HG03378 (cell line): ENCODE measurements at regions not wholly inside any gene's neighbourhood (a gene's known extent, or its start where the extent isn't known, plus 50 kb on each side); places are given as distances from the start of the nearest gene placed in this dataset.

ENCODE experiments used
- ATAC-seq: cut with Tn5 transposase; IDR thresholded peaks from one replicate; pipeline ENCODE4 v1.9.1; 2021; ENCODE audit warnings: mild to moderate bottlenecking, moderate library complexity; ENCODE audit not compliant: unreplicated experiment

GRCh38 chr17:77481476-77482374 is 341.0 kb downstream of the SEC14L1 start:
- ATAC-seq: no peak

- no peak for ATAC-seq
These were observed 341.8 kb downstream of the SEC14L1 start for GRCh38 chr17:77482375-77483127.

- ATAC-seq: no peak
These were observed 342.4 kb downstream of the SEC14L1 start for GRCh38 chr17:77483128-77483598.

- ATAC-seq: no peak
These were observed 343.3 kb downstream of the SEC14L1 start for GRCh38 chr17:77484111-77484510.

GRCh38 chr17:77485089-77485833 is 344.5 kb downstream of the SEC14L1 start:
- ATAC-seq: no peak

- no peak for ATAC-seq
These were observed 346.5 kb downstream of the SEC14L1 start for GRCh38 chr17:77487211-77487629.

GRCh38 chr17:77487677-77488530 is 347.1 kb downstream of the SEC14L1 start:
- ATAC-seq: no peak

GRCh38 chr17:77488531-77489238 is 347.9 kb downstream of the SEC14L1 start:
- no peak for ATAC-seq

GRCh38 chr17:77489239-77489892 is 348.6 kb downstream of the SEC14L1 start:
- ATAC-seq: no peak

- no peak for ATAC-seq
These were observed 349.1 kb downstream of the SEC14L1 start for GRCh38 chr17:77489893-77490255.

- ATAC-seq: no peak
These were observed 349.8 kb downstream of the SEC14L1 start for GRCh38 chr17:77490361-77491183.

- ATAC-seq: no peak
These were observed 351.2 kb downstream of the SEC14L1 start for GRCh38 chr17:77491921-77492445.

- ATAC-seq: no peak
These were observed 351.9 kb downstream of the SEC14L1 start for GRCh38 chr17:77492446-77493237.

- no peak for ATAC-seq
These were observed 352.6 kb downstream of the SEC14L1 start for GRCh38 chr17:77493238-77493820.

GRCh38 chr17:77493901-77494663 is 353.3 kb downstream of the SEC14L1 start:
- no peak for ATAC-seq
